GM21515 (cell line): ENCODE measurements at regions not wholly inside any gene's neighbourhood (a gene's known extent, or its start where the extent isn't known, plus 50 kb on each side); places are given as distances from the start of the nearest gene placed in this dataset.
"Not testable (repeated sequence)": the region's sequence is repeated elsewhere in the genome, so short reads cannot be mapped to it uniquely, and the experiment has no call there.

ENCODE experiments used
- ATAC-seq: cut with Tn5 transposase; IDR thresholded peaks from one replicate; pipeline ENCODE4 v1.9.1; 2021; ENCODE audit not compliant: unreplicated experiment

- ATAC-seq: not testable (repeated sequence)
Observed at GRCh38 chr3:35316841-35317240, 322.5 kb upstream of the ARPP21 start.

- ATAC-seq: no peak
Observed at GRCh38 chr3:35320646-35321407, 318.5 kb upstream of the ARPP21 start.

GRCh38 chr3:35322070-35322469 lies 317.3 kb upstream of the ARPP21 start:
- ATAC-seq: no peak

- no peak for ATAC-seq
Observed at GRCh38 chr3:35335703-35336102, 303.6 kb upstream of the ARPP21 start.

- no peak for ATAC-seq
Observed at GRCh38 chr3:35336601-35337000, 302.7 kb upstream of the ARPP21 start.

- ATAC-seq: no peak
Observed at GRCh38 chr3:35338186-35338585, 301.1 kb upstream of the ARPP21 start.

- ATAC-seq: no peak
Observed at GRCh38 chr3:35380196-35380595, 259.1 kb upstream of the ARPP21 start.

GRCh38 chr3:35383216-35383615 lies 256.1 kb upstream of the ARPP21 start:
- no peak for ATAC-seq

GRCh38 chr3:35383719-35384555 lies 255.4 kb upstream of the ARPP21 start:
- ATAC-seq: no peak

- no peak for ATAC-seq
Observed at GRCh38 chr3:35385271-35385670, 254.1 kb upstream of the ARPP21 start.

- ATAC-seq: no peak
Observed at GRCh38 chr3:35389907-35390306, 249.4 kb upstream of the ARPP21 start.

- no peak for ATAC-seq
Observed at GRCh38 chr3:35392187-35392586, 247.1 kb upstream of the ARPP21 start.

- ATAC-seq: no peak
Observed at GRCh38 chr3:35393901-35394799, 245.2 kb upstream of the ARPP21 start.

GRCh38 chr3:35394905-35395304 lies 244.4 kb upstream of the ARPP21 start:
- no peak for ATAC-seq

- ATAC-seq: no peak
Observed at GRCh38 chr3:35401671-35402070, 237.7 kb upstream of the ARPP21 start.

- no peak for ATAC-seq
Observed at GRCh38 chr3:35404571-35404970, 234.8 kb upstream of the ARPP21 start.

- no peak for ATAC-seq
Observed at GRCh38 chr3:35408882-35409281, 230.4 kb upstream of the ARPP21 start.

- ATAC-seq: no peak
Observed at GRCh38 chr3:35409991-35410390, 229.3 kb upstream of the ARPP21 start.

- ATAC-seq: no peak
Observed at GRCh38 chr3:35413483-35413882, 225.8 kb upstream of the ARPP21 start.

- no peak for ATAC-seq
Observed at GRCh38 chr3:35417080-35417479, 222.2 kb upstream of the ARPP21 start.

GRCh38 chr3:35422101-35422500 lies 217.2 kb upstream of the ARPP21 start:
- no peak for ATAC-seq
